Heart right ventricle (tissue), 16 donors: ENCODE measurements at regions not wholly inside any gene's neighbourhood (a gene's known extent, or its start where the extent isn't known, plus 50 kb on each side); places are given as distances from the start of the nearest gene placed in this dataset.

ENCODE experiments used
- ATAC-seq, 8 donors: fragments of 200-7000 bp; cut with Tn5 transposase; one replicate each; pipeline ENCODE4 v1.9.1; 2020; ENCODE audit warnings: mild to moderate bottlenecking in 8 of 8, moderate library complexity in 8 of 8, moderate number of reproducible peaks in 1 of 8
- DNase-seq, 2 donors: peaks; one replicate each; pipeline ENCODE4 v3.0.0-alpha.2; 2020
- H3K27ac ChIP-seq, 10 donors: fragments of 200-600 bp; sonication (generic) in 2 of 10; one replicate each; pipeline versions ENCODE4 v1.5.0 to v1.8.0; 2020 to 2022; ENCODE audit warnings: mild to moderate bottlenecking in 3 of 10
- H3K27me3 ChIP-seq, 7 donors: fragments of 200-600 bp; one replicate each; pipeline ENCODE4 v1.8.0; 2021 to 2022; ENCODE audit warnings: mild to moderate bottlenecking in 2 of 7
- H3K36me3 ChIP-seq, 9 donors: fragments of 200-600 bp; sonication (generic) in 1 of 9; one replicate each; pipeline versions ENCODE4 v1.5.0 to v1.8.0; 2020 to 2022; ENCODE audit warnings: mild to moderate bottlenecking in 2 of 9
- H3K4me1 ChIP-seq, 9 donors: fragments of 200-600 bp; sonication (generic) in 1 of 9; one replicate each; pipeline versions ENCODE4 v1.5.0 to v1.8.0; 2020 to 2022; ENCODE audit warnings: mild to moderate bottlenecking in 4 of 9
- H3K4me3 ChIP-seq, 10 donors: fragments of 200-600 bp; sonication (generic) in 2 of 10; one replicate each; pipeline versions ENCODE4 v1.5.0 to v1.8.0; 2020 to 2022; ENCODE audit warnings: mild to moderate bottlenecking in 7 of 10, moderate library complexity in 2 of 10
- H3K9me3 ChIP-seq, 11 donors: fragments of 200-600 bp in 10 of 11; sonication (generic) in 2 of 11; one replicate each; pipeline versions ENCODE4 v1.5.0 to v1.8.0; 2013 to 2022; ENCODE audit warnings: mild to moderate bottlenecking in 2 of 11, control low read depth in 1 of 11, moderate library complexity in 1 of 11
- CTCF ChIP-seq, 9 donors: fragments of 200-600 bp; sonication (generic) in 2 of 9; IDR thresholded peaks; one replicate each; pipeline versions ENCODE4 v1.5.0 to v1.8.0; 2021 to 2022; ENCODE audit warnings: antibody characterized with exemption in 9 of 9, mild to moderate bottlenecking in 5 of 9, moderate library complexity in 1 of 9
- WGBS, 2 donors: extraction: QIAGEN DNeasy Blood & Tissue Kit; methylation state at CpG; one replicate each; pipeline ENCODE4 v1.1.7; 2013; ENCODE audit warnings: inconsistent platforms in 1 of 2; 5-methylcytosine and 5-hydroxymethylcytosine counted together
- intact Hi-C, 10 donors: fragments of 100-400 bp; cut with DNase I; formaldehyde crosslinking; loops; one replicate each; pipeline versions ENCODE4 v1.11.1 to v1.14.2; 2022
- donor health status: Arrhythmogenic right ventricular cardiomyopathy.
- donor health status: ischemic (EF 13 %, LVEDD 7.1; RV severe dilation, severe dysfunction).
- donor health status: healthy with polysubstance abuse.
- donor health status: DM: no; HTN: yes; CAD: no.
- donor health status: DM: no; HTN: no; CAD: no.
- donor health status: ischemic (EF 25% LVEDD 6.9; RV normal size, moderate dysfunction).
- donor health status: ischemic (EF 25% LVEDD 5.7; RV mildly dilated, moderate dysfunction).
- donor health status: healthy.
- donor health status: DM: yes; HTN: yes; CAD: no.
- donor health status: Ischemic cardiomyopathy.
- donor health status: ischemic (EF 35%, LVEDD 5.7; RV mildly dilated, moderate dysfunction).
- donor health status: nonischemic (EF 11% LVEDD 7.7; RV severe dilation, severe dysfunction).
- donor health status: DM: yes; HTN: yes; CAD: no.
- donor health status: PGD.
- donor health status: ischemic (EF 29% LVEDD 5.4; RV normal size, mild dysfunction).
- donor health status: nonischemic (EF 23%, LVEDD 6.1; RV moderate dilation, normal function).

DNA sequence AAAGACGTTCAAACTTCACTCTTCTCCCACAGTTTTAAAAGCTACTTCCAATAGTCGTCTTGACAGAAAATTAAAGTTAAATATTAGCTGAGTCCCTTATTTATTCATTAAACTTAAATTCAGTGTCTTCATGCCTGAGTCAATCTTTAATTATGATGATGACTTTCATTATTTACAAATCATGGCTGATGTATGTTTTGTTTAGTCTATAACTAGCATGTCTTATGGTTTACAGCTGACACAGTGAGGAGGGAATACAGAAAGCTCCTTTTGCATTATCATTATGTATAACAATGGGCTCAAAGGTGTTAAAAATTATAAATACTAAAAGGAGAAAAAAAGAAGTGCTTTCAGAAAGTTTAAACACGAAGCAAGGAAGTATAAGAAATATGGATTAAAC lies 1333.1 kb downstream of the CDH8 start:
- DNase-seq (no peak), ATAC-seq (no peak)
- peaks cover 0 to 14% (median 0%) of the 10 kb centered on the region in 11 donors for H3K9me3 ChIP-seq
- no peaks in the 10 kb centered on the region for H3K4me1 ChIP-seq
- no peaks in the 10 kb centered on the region for H3K36me3 ChIP-seq
- H3K27me3 ChIP-seq: no peaks in the 10 kb centered on the region
- TF ChIP-seq CTCF (IDR thresholded peaks at IDR 0.05): no peak
- 62 to 77% methylated on average over 3 of the region's 3 CpGs for WGBS, 2 donors
- no peak overlapping the region for H3K4me3 ChIP-seq
- no peak overlapping the region for H3K27ac ChIP-seq
- intact Hi-C loops: no loop called here

DNA sequence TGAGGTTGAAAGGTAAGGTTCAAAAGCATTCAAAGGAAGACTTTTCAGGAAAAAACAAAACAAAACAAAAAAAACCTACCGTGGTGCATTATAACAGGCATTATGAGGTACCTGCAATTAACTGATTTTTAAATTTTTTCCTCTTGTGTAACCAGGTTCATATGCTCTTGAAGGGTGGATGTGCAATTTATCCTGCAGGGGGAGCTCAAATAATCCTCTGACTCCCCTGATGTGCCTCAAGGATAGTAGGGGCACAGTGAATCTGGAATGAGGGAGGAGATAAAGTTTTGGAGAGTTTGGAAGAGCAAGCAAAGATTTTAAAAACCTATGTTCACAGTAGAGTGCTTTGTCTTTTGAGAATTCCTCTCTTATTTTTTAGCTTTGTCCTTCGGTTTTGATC lies 1349.4 kb downstream of the CDH8 start:
- DNase-seq: no peak
- intact Hi-C loops: no loop called here
- Histone ChIP-seq H3K9me3 (peaks cover 0 to 20% (median 4%) of the 10 kb centered on the region in 11 donors), H3K4me3 (no peak overlapping the region), H3K36me3 (no peaks in the 10 kb centered on the region), H3K27ac (no peak overlapping the region), H3K27me3 (no peaks in the 10 kb centered on the region), H3K4me1 (no peaks in the 10 kb centered on the region)
- no peak for ATAC-seq
- peak in 1 of 9 donors; percentile 8 for TF ChIP-seq CTCF (IDR thresholded peaks at IDR 0.05)
- WGBS, 2 donors: 68 to 85% methylated on average over 2 of the region's 2 CpGs

GRCh38 chr16:60684002-60684401 lies 1352.2 kb downstream of the CDH8 start:
- 32 to 36% methylated on average over 4 of the region's 4 CpGs for whole genome bisulfite sequencing, 2 donors
- no peak for TF ChIP-seq CTCF (IDR thresholded peaks at IDR 0.05)
- H3K27me3 ChIP-seq: no peaks in the 10 kb centered on the region
- H3K4me1 ChIP-seq: no peaks in the 10 kb centered on the region
- no peak for ATAC-seq
- H3K9me3 ChIP-seq: peaks cover 0 to 14% (median 4%) of the 10 kb centered on the region in 11 donors
- H3K36me3 ChIP-seq: no peaks in the 10 kb centered on the region
- H3K4me3 ChIP-seq: no peak overlapping the region
- H3K27ac ChIP-seq: no peak overlapping the region
- intact Hi-C loops: no loop called here
- DNase-seq: no peak

- no peaks in the 10 kb centered on the region for H3K4me1 ChIP-seq
- ATAC-seq (no peak), DNase-seq (no peak)
- peaks cover 0 to 6% (median 0%) of the 10 kb centered on the region in 11 donors for H3K9me3 ChIP-seq
- H3K36me3 ChIP-seq: no peaks in the 10 kb centered on the region
- 56 to 76% methylated on average over 1 of the region's 1 CpG for WGBS, 2 donors
- no peaks in the 10 kb centered on the region for H3K27me3 ChIP-seq
- H3K27ac ChIP-seq: no peak overlapping the region
- intact Hi-C loops: no loop called here
- TF ChIP-seq CTCF (IDR thresholded peaks at IDR 0.05): no peak
- no peak overlapping the region for H3K4me3 ChIP-seq
These were observed 1354.0 kb downstream of the CDH8 start for GRCh38 chr16:60682219-60682618.
